SK-N-MC (cell line): ENCODE measurements at regions not wholly inside any gene's neighbourhood (a gene's known extent, or its start where the extent isn't known, plus 50 kb on each side); places are given as distances from the start of the nearest gene placed in this dataset.
"Not testable (repeated sequence)": the region's sequence is repeated elsewhere in the genome, so short reads cannot be mapped to it uniquely, and the experiment has no call there.

Source experiments
- DNase-seq: peaks from one replicate; pipeline ENCODE4 v3.0.0-alpha.2; 2011; ENCODE audit warnings: low read depth, low spot score
- H3K27ac ChIP-seq: fragments of 200-600 bp; sonication (generic); 2 replicates; pipeline ENCODE4 v1.5.1; 2016; ENCODE audit warnings: mixed run types
- H3K36me3 ChIP-seq: fragments of 200-600 bp; sonication (generic); 2 replicates; pipeline ENCODE4 v1.6.1; 2017; ENCODE audit warnings: antibody characterized with exemption, low read length, mixed read lengths; ENCODE audit not compliant: insufficient read depth
- H3K4me3 ChIP-seq: fragments of 200-600 bp; sonication (generic); 2 replicates; pipeline ENCODE4 v1.5.1; 2016
- H3K9ac ChIP-seq: fragments of 200-600 bp; sonication (generic); 2 replicates; pipeline ENCODE4 v1.8.0; 2017; ENCODE audit warnings: mixed run types, mixed read lengths; ENCODE audit not compliant: insufficient read length
- H3K9me3 ChIP-seq: fragments of 200-600 bp; sonication (generic); 2 replicates; pipeline ENCODE4 v1.6.1; 2017; ENCODE audit warnings: low read depth, mild to moderate bottlenecking, antibody characterized with exemption, low read length, moderate library complexity, mixed read lengths
- EZH2 ChIP-seq: fragments of 200-600 bp; sonication (generic); IDR thresholded peaks from one replicate; pipeline ENCODE4 v1.6.1; 2017; ENCODE audit warnings: antibody characterized with exemption
- FOXP2 ChIP-seq: optimal IDR thresholded peaks from 2 replicates; pipeline ENCODE3; 2011; ENCODE audit warnings: mild to moderate bottlenecking, moderate library complexity; ENCODE audit not compliant: insufficient read depth; ENCODE audit errors: extremely low read length, control extremely low read depth
- POLR2AphosphoS5 ChIP-seq: IDR thresholded peaks from 2 replicates; pipeline ENCODE4 v1.6.1; 2012; ENCODE audit warnings: mild to moderate bottlenecking, low read depth, low read length, borderline replicate concordance

DNA sequence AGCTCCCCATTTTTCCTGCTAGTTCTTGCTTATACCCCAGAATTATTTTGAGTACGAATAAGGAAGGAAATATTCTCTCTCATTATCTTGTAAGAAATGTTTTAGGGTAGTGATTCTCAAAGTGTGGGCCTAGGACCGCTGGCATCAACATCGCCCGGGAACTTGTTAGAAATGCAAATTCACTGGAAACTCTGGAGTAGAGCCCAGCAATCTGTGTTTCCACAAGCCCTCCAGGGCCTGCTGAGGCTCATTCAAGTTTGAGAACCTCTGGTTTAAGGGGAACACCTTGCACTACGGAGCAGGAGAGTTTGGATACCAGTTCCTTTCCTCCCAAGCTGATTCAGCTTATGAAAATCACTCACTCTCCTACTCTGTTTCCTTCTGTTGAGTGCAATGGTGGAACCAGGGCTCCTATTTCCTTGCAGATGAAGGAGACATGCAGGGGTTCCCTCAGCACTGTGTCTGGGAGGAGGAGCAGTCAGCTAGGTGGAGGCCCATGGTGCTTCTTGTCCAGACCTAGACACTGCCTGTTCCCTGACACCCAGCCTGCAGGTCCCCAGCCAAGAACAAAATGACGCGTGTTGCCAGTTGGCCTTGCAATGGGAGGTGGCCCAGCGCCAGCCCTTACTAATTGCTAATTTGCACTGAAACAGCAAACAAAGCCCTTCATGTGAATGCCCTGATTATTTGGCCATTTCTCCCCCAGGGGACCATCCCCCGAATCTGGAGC is 68.5 kb downstream of the CYTL1 start:
- H3K27ac ChIP-seq, result no peak overlapping the region
- H3K4me3 ChIP-seq, result no peak overlapping the region
- no peaks in the 10 kb centered on the region for H3K36me3 ChIP-seq
- no peak overlapping the region for H3K9ac ChIP-seq
- no peak for TF ChIP-seq EZH2
- no peak for TF ChIP-seq POLR2AphosphoS5
- peaks cover 3% of the 10 kb centered on the region; the same call in 1 of the 2 replicates for H3K9me3 ChIP-seq
- DNase-seq, result no peak

DNA sequence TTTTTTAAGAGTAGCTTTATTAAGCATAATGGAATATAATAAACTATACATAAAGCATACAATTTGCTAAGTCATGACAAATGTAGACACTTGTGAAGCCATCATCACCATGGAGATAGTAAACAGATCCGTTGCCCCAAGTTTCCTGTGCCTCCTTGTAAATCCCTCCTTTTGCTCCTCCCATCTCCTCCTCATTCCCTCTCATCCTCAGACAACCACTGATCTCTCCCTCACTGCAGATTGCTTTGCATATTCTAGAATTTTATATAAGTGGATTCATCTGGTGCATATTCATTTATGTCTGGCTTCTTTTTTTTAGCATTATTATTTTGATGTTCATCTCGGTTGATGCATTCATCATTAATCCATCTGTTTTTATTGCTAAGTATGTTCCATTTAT is 67.0 kb downstream of the CYTL1 start:
- Histone ChIP-seq H3K9me3 (peaks cover 3% of the 10 kb centered on the region; the same call in 1 of the 2 replicates), H3K36me3 (no peaks in the 10 kb centered on the region), H3K4me3 (no peak overlapping the region), H3K9ac (no peak overlapping the region), H3K27ac (no peak overlapping the region)
- DNase-seq, result peak; percentile 14
- no peak for TF ChIP-seq EZH2

GRCh38 chr4:4959344-4960074 is 59.7 kb downstream of the CYTL1 start:
- not testable (repeated sequence) for H3K9ac ChIP-seq, H3K4me3 ChIP-seq, H3K27ac ChIP-seq, DNase-seq, H3K36me3 ChIP-seq, H3K9me3 ChIP-seq

DNA sequence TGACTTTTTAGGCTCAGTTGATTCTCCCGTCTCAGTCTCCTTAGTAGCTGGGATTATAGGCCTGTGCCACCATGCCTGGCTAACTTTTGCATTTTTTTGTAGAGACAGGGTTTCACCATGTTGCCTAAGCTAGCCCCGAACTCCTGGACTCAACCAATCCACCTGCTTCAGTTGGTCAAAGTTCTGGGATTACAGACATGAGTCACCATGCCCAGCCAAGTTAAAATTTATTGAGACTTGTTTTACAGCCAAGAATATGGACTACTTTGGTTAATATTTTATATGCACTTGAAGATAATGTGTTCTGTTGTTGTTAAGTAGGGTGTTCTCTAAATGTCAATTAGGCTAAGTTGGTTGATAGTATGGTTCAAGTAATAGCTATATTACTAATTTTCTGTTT is 58.7 kb downstream of the CYTL1 start:
- Histone ChIP-seq H3K4me3 (no peak overlapping the region), H3K36me3 (no peaks in the 10 kb centered on the region), H3K27ac (no peak overlapping the region), H3K9me3 (no peaks in the 10 kb centered on the region; the same call in 1 of the 2 replicates), H3K9ac (no peak overlapping the region)
- TF ChIP-seq EZH2 (no peak), FOXP2 (no peak), POLR2AphosphoS5 (no peak)
- DNase-seq, result no peak

- TF ChIP-seq EZH2 (no peak), POLR2AphosphoS5 (no peak), FOXP2 (no peak)
- no peak overlapping the region for H3K27ac ChIP-seq
- no peak for DNase-seq
- no peaks in the 10 kb centered on the region; the same call in 1 of the 2 replicates for H3K9me3 ChIP-seq
- no peak overlapping the region for H3K4me3 ChIP-seq
- no peak overlapping the region for H3K9ac ChIP-seq
- no peaks in the 10 kb centered on the region for H3K36me3 ChIP-seq
These were observed 57.3 kb downstream of the CYTL1 start for GRCh38 chr4:4961936-4962335.

GRCh38 chr4:4962928-4963327 is 56.3 kb downstream of the CYTL1 start:
- Histone ChIP-seq H3K9me3 (no peaks in the 10 kb centered on the region; the same call in 1 of the 2 replicates), H3K27ac (no peak overlapping the region), H3K36me3 (no peaks in the 10 kb centered on the region), H3K4me3 (no peak overlapping the region), H3K9ac (no peak overlapping the region)
- no peak for DNase-seq
- TF ChIP-seq FOXP2 (no peak), POLR2AphosphoS5 (no peak), EZH2 (no peak)
